Glutamatergic neuron (in vitro differentiated cells): ENCODE measurements at regions not wholly inside any gene's neighbourhood (a gene's known extent, or its start where the extent isn't known, plus 50 kb on each side); places are given as distances from the start of the nearest gene placed in this dataset.

ENCODE experiments used
- DNase-seq: peaks from one replicate; pipeline ENCODE4 v3.0.0; 2022
- H3K27ac Mint-ChIP-seq: one replicate; pipeline ENCODE4 v1.8.0; 2020; ENCODE audit warnings: mild to moderate bottlenecking, mixed read lengths, inconsistent platforms; ENCODE audit not compliant: unreplicated experiment
- H3K27me3 Mint-ChIP-seq: one replicate; pipeline ENCODE4 v1.8.0; 2020; ENCODE audit warnings: mild to moderate bottlenecking, moderate library complexity, mixed read lengths, inconsistent platforms; ENCODE audit not compliant: unreplicated experiment
- H3K36me3 Mint-ChIP-seq: one replicate; pipeline ENCODE4 v1.8.0; 2020; ENCODE audit warnings: mild to moderate bottlenecking, mixed read lengths, inconsistent platforms; ENCODE audit not compliant: unreplicated experiment
- H3K4me1 Mint-ChIP-seq: one replicate; pipeline ENCODE4 v1.8.0; 2020; ENCODE audit warnings: mild to moderate bottlenecking, low read depth, mixed read lengths, inconsistent platforms; ENCODE audit not compliant: unreplicated experiment
- H3K4me3 Mint-ChIP-seq: one replicate; pipeline ENCODE4 v1.8.0; 2020; ENCODE audit warnings: mild to moderate bottlenecking, mixed read lengths, inconsistent platforms; ENCODE audit not compliant: unreplicated experiment
- H3K9me3 Mint-ChIP-seq: one replicate; pipeline ENCODE4 v1.8.0; 2020; ENCODE audit warnings: mild to moderate bottlenecking, moderate library complexity, mixed read lengths, inconsistent platforms; ENCODE audit not compliant: unreplicated experiment
- CTCF ChIP-seq: fragments of 200-600 bp; sonication (generic); IDR thresholded peaks from one replicate; pipeline ENCODE4 v1.5.0; 2021; ENCODE audit not compliant: partially characterized antibody, unreplicated experiment

- no peak overlapping the region for H3K4me3 Mint-ChIP-seq
- peaks cover 2% of the 10 kb centered on the region for H3K4me1 Mint-ChIP-seq
- peaks cover 2% of the 10 kb centered on the region for H3K27me3 Mint-ChIP-seq
- no peak for DNase-seq
- H3K36me3 Mint-ChIP-seq, result no peaks in the 10 kb centered on the region
- no peak for TF ChIP-seq CTCF
- no peak overlapping the region for H3K27ac Mint-ChIP-seq
- H3K9me3 Mint-ChIP-seq, result no peaks in the 10 kb centered on the region
These were observed 202.3 kb upstream of the SLC16A7 start for GRCh38 chr12:59393506-59393905.

DNA sequence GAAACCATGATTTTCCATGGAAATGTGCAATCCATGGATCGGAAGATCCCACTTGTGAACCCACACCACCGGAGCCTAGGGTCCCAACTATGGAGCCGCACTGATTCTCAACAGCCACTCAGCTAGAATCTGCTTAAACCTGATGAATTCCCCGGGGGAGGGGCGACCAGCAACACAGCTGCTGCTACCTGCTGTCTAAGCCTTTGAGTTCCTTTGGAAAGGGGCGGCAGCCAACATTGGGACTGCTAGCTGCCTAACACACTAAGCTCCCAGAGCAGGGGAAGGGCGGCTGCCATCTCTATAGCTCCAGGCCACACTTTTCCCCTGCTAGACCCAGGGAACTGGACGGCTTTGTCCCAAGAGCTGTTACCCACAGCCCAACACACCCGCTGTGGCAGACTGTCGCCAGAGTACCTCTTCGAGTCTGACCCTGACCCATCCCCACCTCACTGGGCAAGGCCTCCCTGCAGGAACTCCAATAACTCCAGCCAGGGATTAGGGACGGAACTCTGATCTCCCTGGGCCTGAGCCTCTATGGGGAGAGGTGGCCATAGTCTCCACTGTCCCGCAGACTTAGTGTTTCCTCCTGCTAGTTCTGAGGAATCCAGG is 205.8 kb upstream of the SLC16A7 start:
- Mint-ChIP-seq H3K4me1 (peaks cover 2% of the 10 kb centered on the region), H3K27me3 (peaks cover 2% of the 10 kb centered on the region), H3K4me3 (no peak overlapping the region), H3K9me3 (no peaks in the 10 kb centered on the region), H3K36me3 (no peaks in the 10 kb centered on the region), H3K27ac (no peak overlapping the region)
- TF ChIP-seq CTCF, result no peak
- DNase-seq, result peak; percentile 14

GRCh38 chr12:59388694-59389093 is 207.1 kb upstream of the SLC16A7 start:
- no peaks in the 10 kb centered on the region for H3K36me3 Mint-ChIP-seq
- peaks cover 7% of the 10 kb centered on the region for H3K4me1 Mint-ChIP-seq
- H3K4me3 Mint-ChIP-seq, result no peak overlapping the region
- no peak for DNase-seq
- H3K27me3 Mint-ChIP-seq, result peaks cover under 1% of the 10 kb centered on the region
- H3K27ac Mint-ChIP-seq, result no peak overlapping the region
- no peaks in the 10 kb centered on the region for H3K9me3 Mint-ChIP-seq
- TF ChIP-seq CTCF, result no peak

DNA sequence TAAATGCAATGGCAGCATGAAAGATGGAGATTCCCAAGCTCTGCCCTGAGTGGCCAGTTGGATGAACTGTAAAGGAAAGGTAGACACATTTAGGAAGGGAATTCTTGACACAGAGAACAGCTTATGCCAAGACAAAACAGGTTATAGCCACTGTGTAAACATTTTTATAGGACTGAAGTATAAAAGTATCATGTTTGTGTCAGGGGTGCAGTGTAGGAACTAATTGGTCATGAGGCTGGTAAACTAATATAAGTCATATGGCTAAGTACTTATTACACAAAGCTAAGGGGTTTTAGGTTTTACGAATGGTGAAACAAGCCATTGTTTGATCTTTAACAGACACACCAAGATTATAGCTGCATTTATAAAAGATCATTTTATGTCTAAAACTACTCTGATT is 207.7 kb upstream of the SLC16A7 start:
- H3K9me3 Mint-ChIP-seq, result no peaks in the 10 kb centered on the region
- DNase-seq, result no peak
- H3K36me3 Mint-ChIP-seq, result no peaks in the 10 kb centered on the region
- no peaks in the 10 kb centered on the region for H3K27me3 Mint-ChIP-seq
- H3K4me3 Mint-ChIP-seq, result no peak overlapping the region
- peaks cover 11% of the 10 kb centered on the region for H3K4me1 Mint-ChIP-seq
- no peak for TF ChIP-seq CTCF
- H3K27ac Mint-ChIP-seq, result no peak overlapping the region

- Mint-ChIP-seq H3K27me3 (no peaks in the 10 kb centered on the region), H3K4me3 (no peak overlapping the region), H3K9me3 (no peaks in the 10 kb centered on the region), H3K4me1 (peaks cover 15% of the 10 kb centered on the region), H3K36me3 (no peaks in the 10 kb centered on the region), H3K27ac (no peak overlapping the region)
- no peak for TF ChIP-seq CTCF
- no peak for DNase-seq
These were observed 209.6 kb upstream of the SLC16A7 start for GRCh38 chr12:59386236-59386635.
